Motor neuron (in vitro differentiated cells): ENCODE measurements at regions not wholly inside any gene's neighbourhood (a gene's known extent, or its start where the extent isn't known, plus 50 kb on each side); places are given as distances from the start of the nearest gene placed in this dataset.

Source experiments
- ATAC-seq, 8 experiments: fragments of 200-7000 bp; cut with Tn5 transposase; replicated peaks in 6 of 8; 2 replicates each; pipeline ENCODE4 v1.8.0; 2021; ENCODE audit warnings: mild to moderate bottlenecking in 8 of 8, moderate library complexity in 8 of 8
- H3K27ac ChIP-seq, 2 donors: fragments of 250-450 bp; sonication (Bioruptor Pico); 2 replicates each; pipeline ENCODE4 v1.9.0; 2021; ENCODE audit warnings: antibody characterized with exemption in 2 of 2, mild to moderate bottlenecking in 2 of 2, moderate library complexity in 1 of 2
- H3K4me1 ChIP-seq, 2 donors: fragments of 250-450 bp; sonication (Bioruptor Pico); replicated peaks in 1 of 2; 2 replicates each; pipeline ENCODE4 v1.6.1; 2021; ENCODE audit warnings: antibody characterized with exemption in 2 of 2, mild to moderate bottlenecking in 2 of 2, moderate library complexity in 1 of 2
- H3K4me3 ChIP-seq, 5 donors: fragments of 250-450 bp; sonication (Bioruptor Pico); 2 replicates each; pipeline ENCODE4 v1.9.0; 2021; ENCODE audit warnings: antibody characterized with exemption in 5 of 5, mild to moderate bottlenecking in 5 of 5, moderate library complexity in 4 of 5
- WGBS, 10 experiments: fragments of 450-650 bp; shearing (Covaris generic); methylation state at CpG; one replicate each; pipeline ENCODE4 v1.0.0; 2022; 5-methylcytosine and 5-hydroxymethylcytosine counted together
- in situ Hi-C, 9 experiments: fragments of 400-800 bp; cut with MboI; loops; one replicate each; pipeline ENCODE4 v1.15.0; 2021; ENCODE audit warnings: low sequenced_read_pairs in 9 of 9, low pct_unique_long_range_greater_than_20kb in 2 of 9; ENCODE audit not compliant: unreplicated experiment in 9 of 9

- peak in 2 of 8 experiments; percentile 25 to 30 for ATAC-seq
- no peak overlapping the region for H3K27ac ChIP-seq
- WGBS, 10 experiments: 0 to 73% (median 43%) methylated on average over 2 to 11 of the region's 11 CpGs; no CpG with 5 or more reads in 2 of the 10 experiments
- H3K4me1 ChIP-seq: no peaks in the 10 kb centered on the region
- in situ Hi-C loops: no loop called here
- no peak overlapping the region for H3K4me3 ChIP-seq
Measured at GRCh38 chr1:181356505-181357340, 126.6 kb upstream of the CACNA1E start.

DNA sequence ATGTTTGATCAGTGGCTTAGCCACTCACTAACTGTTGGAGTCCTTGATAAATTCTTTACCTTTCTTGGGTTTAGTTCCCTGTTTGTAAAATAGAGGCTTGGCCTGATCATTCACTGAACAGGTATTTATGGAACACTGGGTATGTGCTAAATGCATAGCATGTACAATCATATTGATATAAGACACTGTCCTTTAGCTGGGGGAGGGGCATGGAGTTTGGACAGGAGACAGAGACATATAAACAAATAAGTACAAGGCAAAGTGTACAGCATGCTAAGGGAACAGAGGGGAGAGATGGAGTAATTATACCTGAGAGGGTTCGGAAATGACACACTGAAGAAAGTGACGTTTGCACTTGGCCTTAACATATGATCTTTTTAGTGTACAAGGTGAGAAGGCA lies 124.3 kb upstream of the CACNA1E start:
- ATAC-seq: no peak
- no peak overlapping the region for H3K4me3 ChIP-seq
- no peaks in the 10 kb centered on the region for H3K4me1 ChIP-seq
- no peak overlapping the region for H3K27ac ChIP-seq
- in situ Hi-C loops: no loop called here
- 0 to 100% (median 50%) methylated on average over 1 to 2 of the region's 2 CpGs; no CpG with 5 or more reads in 3 of the 10 experiments for WGBS, 10 experiments

DNA sequence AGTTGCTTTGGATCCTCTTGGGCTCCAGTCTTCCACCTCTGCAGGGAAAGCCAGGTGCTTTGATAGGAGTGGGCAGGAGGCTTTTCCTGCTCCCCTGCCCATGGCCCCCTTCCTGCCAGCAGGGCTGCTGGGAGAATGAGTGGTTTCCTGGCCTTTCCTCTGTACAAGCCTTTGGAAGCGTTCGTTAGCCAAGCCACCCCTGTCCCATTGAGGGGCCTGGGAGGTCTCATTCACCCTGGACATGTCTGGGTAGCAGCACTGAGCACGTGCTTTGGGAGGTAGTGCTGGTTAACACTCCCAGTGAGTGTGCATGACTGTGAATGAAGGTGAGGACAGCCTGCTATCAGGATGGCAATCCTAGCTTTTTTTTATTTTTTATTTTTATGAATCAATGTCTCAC lies 118.5 kb upstream of the CACNA1E start:
- WGBS, 10 experiments: 60 to 100% (median 71%) methylated on average over 1 to 3 of the region's 3 CpGs; no CpG with 5 or more reads in 6 of the 10 experiments
- in situ Hi-C loops: no loop called here
- Histone ChIP-seq H3K4me3 (no peak overlapping the region), H3K4me1 (no peaks in the 10 kb centered on the region), H3K27ac (no peak overlapping the region)
- no peak for ATAC-seq

GRCh38 chr1:181366910-181367309 lies 116.4 kb upstream of the CACNA1E start:
- Histone ChIP-seq H3K27ac (no peak overlapping the region), H3K4me1 (no peaks in the 10 kb centered on the region), H3K4me3 (no peak overlapping the region)
- 36 to 100% (median 87%) methylated on average over 1 to 8 of the region's 8 CpGs for WGBS, 10 experiments
- ATAC-seq: no peak
- in situ Hi-C loops: no loop called here

DNA sequence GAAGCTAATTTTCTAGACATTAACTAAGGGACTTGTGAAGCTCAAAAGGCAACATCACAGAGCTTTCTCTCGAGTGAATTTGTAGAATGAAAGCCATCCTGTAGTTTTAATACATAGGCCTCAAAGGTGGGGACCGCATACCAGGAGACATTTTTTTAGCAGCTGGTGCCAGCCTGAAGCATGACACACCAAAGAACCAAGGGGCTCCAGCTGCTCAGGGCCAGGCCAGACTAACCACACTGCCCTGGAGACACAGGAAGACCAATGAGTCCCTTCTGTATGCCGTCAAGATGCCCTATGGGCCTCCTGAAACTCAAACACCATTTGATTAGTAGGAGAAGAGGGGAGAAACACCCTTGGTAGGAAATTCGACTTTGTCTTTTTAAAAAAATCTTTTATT lies 113.9 kb upstream of the CACNA1E start:
- Histone ChIP-seq H3K27ac (no peak overlapping the region), H3K4me1 (no peaks in the 10 kb centered on the region), H3K4me3 (no peak overlapping the region)
- WGBS, 10 experiments: 0 to 81% (median 63%) methylated on average over 1 to 4 of the region's 4 CpGs; no CpG with 5 or more reads in 1 of the 10 experiments
- no peak for ATAC-seq
- in situ Hi-C loops: no loop called here

DNA sequence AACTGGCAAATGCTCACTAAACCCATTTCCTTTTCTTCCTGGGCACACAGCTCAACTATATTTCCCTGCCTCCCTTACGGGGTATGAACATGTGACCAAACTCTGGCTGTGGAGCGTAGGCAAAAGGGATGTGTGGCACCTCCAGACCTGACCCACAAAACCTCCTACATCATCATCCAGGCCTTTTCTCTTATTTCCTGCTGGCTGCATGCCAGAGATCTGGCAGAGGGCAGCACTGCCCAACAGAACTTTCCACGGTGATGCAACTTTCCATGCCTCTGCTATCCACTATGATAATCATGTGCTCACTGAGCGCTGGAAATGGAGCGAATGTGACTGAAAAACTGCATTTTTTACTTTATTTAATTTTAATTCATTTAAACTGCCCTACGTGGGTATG lies 99.6 kb upstream of the CACNA1E start:
- 30 to 100% (median 73%) methylated on average over 2 to 6 of the region's 6 CpGs; no CpG with 5 or more reads in 1 of the 10 experiments for WGBS, 10 experiments
- ATAC-seq: peak in 1 of 8 experiments; percentile 17
- in situ Hi-C loops: loop anchor here in 1 of 9 experiments (25.0 kb wide), 1 partner anchor 104 kb away; the partner anchor contains the start of gene CACNA1E

DNA sequence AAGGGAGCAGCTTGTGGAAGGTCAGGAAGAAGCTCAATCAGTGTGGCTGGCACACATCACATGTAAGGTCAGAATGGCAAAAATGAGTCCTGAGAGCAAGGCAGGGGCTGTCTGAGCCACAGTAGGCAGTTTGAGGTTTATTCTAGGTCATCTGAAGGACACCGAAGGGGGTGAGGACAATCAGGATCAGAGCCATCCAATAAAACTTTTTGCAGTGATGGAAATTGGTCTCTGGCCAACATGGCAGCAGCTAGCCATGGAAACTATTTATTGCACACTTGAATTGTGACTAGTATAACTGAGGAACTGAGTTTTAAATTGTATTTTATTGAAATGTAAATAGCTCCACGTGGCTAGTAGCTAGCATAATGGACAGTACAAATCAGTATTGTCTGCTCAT lies 97.0 kb upstream of the CACNA1E start:
- WGBS, 10 experiments: 0 to 70% (median 51%) methylated on average over 1 to 2 of the region's 2 CpGs; no CpG with 5 or more reads in 4 of the 10 experiments
- in situ Hi-C loops: loop anchor here in 1 of 9 experiments (25.0 kb wide), 1 partner anchor 101 kb away; the partner anchor contains the start of gene CACNA1E
- ATAC-seq: peak in 1 of 8 experiments; percentile 27
- peaks cover 0 to 8% of the 10 kb centered on the region in 2 donors for H3K4me1 ChIP-seq
- no peak overlapping the region for H3K4me3 ChIP-seq
- H3K27ac ChIP-seq: no peak overlapping the region

More for the DNA sequence above, 99.6 kb upstream of the CACNA1E start:
- no peaks in the 10 kb centered on the region for H3K4me1 ChIP-seq
- no peak overlapping the region for H3K27ac ChIP-seq
- H3K4me3 ChIP-seq: no peak overlapping the region

DNA sequence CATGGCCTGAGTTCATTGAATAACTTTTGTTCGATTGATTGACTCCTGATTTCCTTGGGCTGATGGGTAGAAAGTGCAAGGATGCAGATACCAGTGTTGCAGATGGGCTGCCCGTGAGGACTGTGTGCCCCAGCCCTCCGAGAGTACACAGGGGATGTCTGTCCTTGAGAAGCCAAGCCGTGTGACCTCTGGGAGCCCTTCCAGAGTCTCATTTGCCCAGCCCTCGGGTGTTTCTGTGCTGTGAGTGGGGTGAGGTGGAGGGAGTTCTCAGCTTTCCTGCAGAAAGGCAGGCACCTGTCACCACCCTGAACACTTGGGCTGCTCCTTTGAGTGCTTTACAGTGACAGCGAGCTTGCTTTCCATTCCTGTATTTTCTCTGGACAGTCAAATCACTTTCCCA lies 96.4 kb upstream of the CACNA1E start:
- in situ Hi-C loops: loop anchor here in 1 of 9 experiments (25.0 kb wide), 1 partner anchor 100 kb away; the partner anchor contains the start of gene CACNA1E
- ATAC-seq: no peak
- H3K4me1 ChIP-seq: peaks cover 0 to 9% of the 10 kb centered on the region in 2 donors
- no peak overlapping the region for H3K27ac ChIP-seq
- H3K4me3 ChIP-seq: no peak overlapping the region
- 20 to 95% (median 74%) methylated on average over 1 to 5 of the region's 6 CpGs; no CpG with 5 or more reads in 5 of the 10 experiments for WGBS, 10 experiments

DNA sequence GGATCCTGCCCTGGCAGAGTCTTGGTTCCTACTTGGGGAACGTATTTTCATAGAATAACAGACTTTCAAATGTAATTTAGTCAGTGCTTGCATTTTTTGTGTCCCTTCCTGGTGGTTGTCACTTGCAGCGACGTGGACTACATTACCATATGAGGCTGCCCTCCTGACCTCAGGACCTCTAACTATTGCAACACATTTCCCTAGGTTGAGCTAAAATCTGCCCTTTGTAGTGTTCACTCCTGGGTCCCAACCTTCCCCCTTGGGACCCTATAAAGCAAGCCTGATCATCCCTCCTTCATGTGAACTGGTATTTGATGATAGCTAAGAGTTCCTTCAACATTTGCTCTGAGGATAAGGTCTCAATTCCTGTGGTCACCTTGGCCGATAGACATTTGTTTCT lies 95.6 kb upstream of the CACNA1E start:
- no peak for ATAC-seq
- H3K4me3 ChIP-seq: no peak overlapping the region
- no peak overlapping the region for H3K27ac ChIP-seq
- in situ Hi-C loops: loop anchor here in 1 of 9 experiments (25.0 kb wide), 1 partner anchor 100 kb away; the partner anchor contains the start of gene CACNA1E
- H3K4me1 ChIP-seq: peaks cover 0 to 9% of the 10 kb centered on the region in 2 donors
- 25 to 90% (median 60%) methylated on average over 1 to 4 of the region's 4 CpGs; no CpG with 5 or more reads in 4 of the 10 experiments for WGBS, 10 experiments

DNA sequence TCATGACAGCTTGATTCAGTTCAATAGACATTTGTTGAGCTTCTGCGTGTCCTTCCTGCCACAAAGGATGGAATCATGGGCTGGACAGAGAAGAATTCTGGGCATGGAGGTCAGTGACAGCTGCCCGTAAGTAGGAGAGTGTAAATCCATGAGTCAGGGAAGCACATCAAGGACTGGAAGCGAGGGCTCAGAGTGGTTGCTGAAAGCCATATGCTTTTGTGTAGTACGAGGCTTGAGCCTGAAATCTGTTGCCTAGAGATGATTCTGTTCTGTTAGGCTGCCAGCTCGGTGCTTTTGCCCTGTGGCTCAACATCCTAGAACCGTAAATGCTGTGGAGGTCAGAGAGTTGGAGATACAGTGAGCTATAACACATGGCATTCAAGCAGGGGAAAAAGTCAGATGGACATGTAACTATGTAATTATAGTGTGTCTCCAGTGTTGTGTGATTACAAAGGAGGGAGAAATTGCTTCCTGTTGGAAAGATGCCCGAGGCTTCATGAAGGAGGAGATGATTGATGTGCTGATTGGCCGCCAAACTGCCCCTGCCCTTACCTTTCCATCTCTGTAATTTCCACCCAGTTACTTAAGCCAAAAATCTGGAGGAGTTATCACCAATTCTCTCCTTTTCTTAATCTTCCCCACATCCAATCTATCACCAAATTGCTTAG lies 92.8 kb upstream of the CACNA1E start:
- peak in 2 of 8 experiments; percentile 52 to 72 for ATAC-seq

GRCh38 chr1:181391301-181391900 lies 91.9 kb upstream of the CACNA1E start:
- peak in 5 of 8 experiments; percentile 25 to 94 (median 47) for ATAC-seq
- no peak overlapping the region for H3K27ac ChIP-seq
- H3K4me1 ChIP-seq: peaks cover 0 to 9% of the 10 kb centered on the region in 2 donors
- WGBS, 10 experiments: 0 to 70% (median 50%) methylated on average over 1 to 4 of the region's 5 CpGs; no CpG with 5 or more reads in 2 of the 10 experiments
- in situ Hi-C loops: loop anchor here in 1 of 9 experiments (25.0 kb wide), 1 partner anchor 96 kb away; the partner anchor contains the start of gene CACNA1E
- H3K4me3 ChIP-seq: no peak overlapping the region

More for the DNA sequence above, 92.8 kb upstream of the CACNA1E start:
- in situ Hi-C loops: loop anchor here in 1 of 9 experiments (25.0 kb wide), 1 partner anchor 97 kb away; the partner anchor contains the start of gene CACNA1E
- Histone ChIP-seq H3K4me1 (peaks cover 0 to 9% of the 10 kb centered on the region in 2 donors), H3K27ac (no peak overlapping the region), H3K4me3 (no peak overlapping the region)
- 0 to 79% (median 45%) methylated on average over 2 to 8 of the region's 8 CpGs; no CpG with 5 or more reads in 2 of the 10 experiments for WGBS, 10 experiments

GRCh38 chr1:181392133-181392532 lies 91.2 kb upstream of the CACNA1E start:
- no peak for ATAC-seq
- Histone ChIP-seq H3K4me3 (no peak overlapping the region), H3K27ac (no peak overlapping the region), H3K4me1 (peaks cover 0 to 9% of the 10 kb centered on the region in 2 donors)
- in situ Hi-C loops: loop anchor here in 1 of 9 experiments (25.0 kb wide), 1 partner anchor 95 kb away; the partner anchor contains the start of gene CACNA1E
- WGBS, 10 experiments: 0 to 100% (median 93%) methylated on average over 1 of the region's 1 CpG; no CpG with 5 or more reads in 2 of the 10 experiments
